ENCODE measurements at regions not wholly inside any gene's neighbourhood (a gene's known extent, or its start where the extent isn't known, plus 50 kb on each side); places are given as distances from the start of the nearest gene placed in this dataset.
A peak's percentile ranks its signal among the peaks of the same experiment; 100 is the strongest.

DNA sequence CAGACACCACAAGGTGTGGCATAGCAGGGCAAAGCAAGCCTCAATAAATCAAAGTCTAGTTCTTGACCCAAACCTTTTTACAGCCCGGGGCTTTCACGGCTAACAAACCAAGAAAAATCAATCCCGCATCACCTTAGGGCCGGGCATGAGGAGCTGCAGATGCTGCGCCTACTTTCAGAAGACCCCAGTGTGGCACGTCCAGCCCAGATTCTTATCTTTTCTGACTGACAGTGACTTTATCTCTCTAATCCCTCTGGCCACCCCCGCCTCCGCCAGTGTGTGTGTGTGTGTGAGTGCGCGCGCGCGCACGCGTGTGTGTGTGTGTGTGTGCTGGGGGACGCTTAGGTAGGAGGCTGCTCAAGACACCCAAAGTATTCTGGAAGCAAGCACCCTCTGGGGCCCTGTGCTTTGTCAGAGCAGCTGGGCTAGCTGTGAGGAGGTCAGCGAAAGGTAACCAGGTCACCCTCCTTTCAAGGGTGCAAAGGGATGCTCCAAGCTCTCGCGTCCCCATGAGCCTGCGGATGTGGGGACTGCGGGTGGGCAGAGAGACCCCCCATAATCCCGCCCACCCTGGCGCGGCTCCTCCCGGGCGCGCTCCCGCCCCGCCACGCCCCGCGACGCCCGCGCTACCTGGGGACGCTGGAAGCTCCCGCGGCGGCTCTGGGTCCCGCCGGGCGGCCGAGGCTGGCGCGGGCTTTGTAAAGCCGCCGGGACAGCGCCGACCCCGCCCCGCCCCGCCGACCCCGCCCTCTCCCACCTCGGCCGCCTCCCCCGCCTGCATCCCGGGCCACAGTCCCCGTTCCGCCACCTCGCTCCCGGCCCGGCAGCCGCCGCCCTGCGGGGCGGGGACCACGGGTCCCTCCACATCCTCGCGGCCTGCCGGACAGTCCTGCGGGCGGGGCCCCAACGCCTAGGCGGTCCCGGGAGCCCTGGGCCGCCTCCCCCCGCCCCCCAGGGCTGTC lies 57.1 kb upstream of the RHOBTB1 start:
- Histone ChIP-seq H3K9ac (ENCODE audit: low read length) (peak overlapping the region; percentile 19), H3K4me3 (ENCODE audit: low read length) (peak overlapping the region; percentile 79), H3K79me2 (ENCODE audit: low read length) (no peaks in the 10 kb centered on the region), H3K4me1 (ENCODE audit: insufficient read depth, low read length) (peaks cover 8% of the 10 kb centered on the region; the same call in 1 of the 2 replicates), H3F3A (ENCODE audit: low read length, unreplicated experiment) (no peaks in the 10 kb centered on the region), H3K9me3 (ENCODE audit: low read length) (no peaks in the 10 kb centered on the region), H3K9me2 (replicated peaks; ENCODE audit: low read length) (no peaks in the 10 kb centered on the region), H3K27ac (ENCODE audit: low read length) (no peak overlapping the region), H2AFZ (ENCODE audit: low read length) (peak overlapping the region; percentile 91), H4K20me1 (ENCODE audit: low read length) (no peaks in the 10 kb centered on the region), H3K4me2 (ENCODE audit: low read length) (peak overlapping the region; percentile 96), H3K36me3 (ENCODE audit: low read depth, low read length) (no peaks in the 10 kb centered on the region), H3K27me3 (ENCODE audit: low read length) (peaks cover 5% of the 10 kb centered on the region)
- ATAC-seq = peak; percentile 86
- ChIA-PET POLR2A (ENCODE audit: unreplicated experiment) (interaction anchor here (0.5 to 0.7 kb wide), 3 partner anchors 13 to 100 kb away, joined by 3 to 4 read pairs (median 4); no protein-coding TSS in a partner anchor), CTCF (no interaction called here)
- intact Hi-C loops (cut with micrococcal nuclease) = no loop called here
- TF ChIP-seq, protein P1, sequence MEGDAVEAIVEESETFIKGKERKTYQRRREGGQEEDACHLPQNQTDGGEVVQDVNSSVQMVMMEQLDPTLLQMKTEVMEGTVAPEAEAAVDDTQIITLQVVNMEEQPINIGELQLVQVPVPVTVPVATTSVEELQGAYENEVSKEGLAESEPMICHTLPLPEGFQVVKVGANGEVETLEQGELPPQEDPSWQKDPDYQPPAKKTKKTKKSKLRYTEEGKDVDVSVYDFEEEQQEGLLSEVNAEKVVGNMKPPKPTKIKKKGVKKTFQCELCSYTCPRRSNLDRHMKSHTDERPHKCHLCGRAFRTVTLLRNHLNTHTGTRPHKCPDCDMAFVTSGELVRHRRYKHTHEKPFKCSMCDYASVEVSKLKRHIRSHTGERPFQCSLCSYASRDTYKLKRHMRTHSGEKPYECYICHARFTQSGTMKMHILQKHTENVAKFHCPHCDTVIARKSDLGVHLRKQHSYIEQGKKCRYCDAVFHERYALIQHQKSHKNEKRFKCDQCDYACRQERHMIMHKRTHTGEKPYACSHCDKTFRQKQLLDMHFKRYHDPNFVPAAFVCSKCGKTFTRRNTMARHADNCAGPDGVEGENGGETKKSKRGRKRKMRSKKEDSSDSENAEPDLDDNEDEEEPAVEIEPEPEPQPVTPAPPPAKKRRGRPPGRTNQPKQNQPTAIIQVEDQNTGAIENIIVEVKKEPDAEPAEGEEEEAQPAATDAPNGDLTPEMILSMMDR (conservative IDR thresholded peaks at IDR 0.05; ENCODE audit: low read depth, low read length) = no peak
- no peak for TF ChIP-seq EZH2phosphoT487 (IDR thresholded peaks at IDR 0.05; ENCODE audit: borderline replicate concordance, low read length)
- no peak for TF ChIP-seq EZH2 (IDR thresholded peaks at IDR 0.05; ENCODE audit: low read length, unreplicated experiment)
- DNase-seq = peak; percentile 59
- no TSS peak for BruUV-seq (replicated peaks)

DNA sequence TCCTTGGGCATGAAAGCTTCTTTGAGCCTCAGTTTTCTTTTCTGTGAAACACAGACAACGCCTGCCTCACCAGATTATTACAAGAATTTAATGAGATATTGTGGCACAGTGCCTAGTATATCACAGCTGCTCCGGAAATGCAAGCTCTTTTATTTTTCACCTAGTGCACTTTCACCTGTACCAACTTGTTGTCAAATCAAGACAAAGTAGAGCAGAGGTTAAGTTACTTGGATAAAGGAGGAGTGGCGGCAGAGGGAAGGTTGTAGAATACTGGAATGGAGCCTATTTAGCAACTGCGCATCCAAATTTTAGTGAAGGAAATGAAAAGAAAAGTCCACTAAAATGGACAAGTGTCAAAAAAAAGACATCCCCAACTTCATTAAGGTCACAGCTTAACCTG lies 54.9 kb upstream of the RHOBTB1 start:
- no peak for DNase-seq
- Histone ChIP-seq H3K79me2 (ENCODE audit: low read length) (no peaks in the 10 kb centered on the region), H3K9ac (ENCODE audit: low read length) (no peak overlapping the region), H2AFZ (ENCODE audit: low read length) (no peak overlapping the region), H3K27me3 (ENCODE audit: low read length) (peaks cover 5% of the 10 kb centered on the region), H3K27ac (ENCODE audit: low read length) (no peak overlapping the region), H3K4me3 (ENCODE audit: low read length) (no peak overlapping the region), H3K9me3 (ENCODE audit: low read length) (no peaks in the 10 kb centered on the region), H3F3A (ENCODE audit: low read length, unreplicated experiment) (no peaks in the 10 kb centered on the region), H3K9me2 (replicated peaks; ENCODE audit: low read length) (no peaks in the 10 kb centered on the region), H4K20me1 (ENCODE audit: low read length) (no peaks in the 10 kb centered on the region), H3K4me1 (ENCODE audit: insufficient read depth, low read length) (peaks cover 8% of the 10 kb centered on the region; the same call in 1 of the 2 replicates), H3K4me2 (ENCODE audit: low read length) (no peak overlapping the region), H3K36me3 (ENCODE audit: low read depth, low read length) (no peaks in the 10 kb centered on the region)
- ChIA-PET CTCF (no interaction called here), POLR2A (ENCODE audit: unreplicated experiment) (interaction anchor here (0.6 kb wide), 1 partner anchor 191 kb away, joined by 22 read pairs; no protein-coding TSS in a partner anchor)
- intact Hi-C loops (cut with micrococcal nuclease) = no loop called here
- no peak for ATAC-seq
- no peak for TF ChIP-seq EZH2phosphoT487 (IDR thresholded peaks at IDR 0.05; ENCODE audit: borderline replicate concordance, low read length)
- BruUV-seq (replicated peaks) = no TSS peak

DNA sequence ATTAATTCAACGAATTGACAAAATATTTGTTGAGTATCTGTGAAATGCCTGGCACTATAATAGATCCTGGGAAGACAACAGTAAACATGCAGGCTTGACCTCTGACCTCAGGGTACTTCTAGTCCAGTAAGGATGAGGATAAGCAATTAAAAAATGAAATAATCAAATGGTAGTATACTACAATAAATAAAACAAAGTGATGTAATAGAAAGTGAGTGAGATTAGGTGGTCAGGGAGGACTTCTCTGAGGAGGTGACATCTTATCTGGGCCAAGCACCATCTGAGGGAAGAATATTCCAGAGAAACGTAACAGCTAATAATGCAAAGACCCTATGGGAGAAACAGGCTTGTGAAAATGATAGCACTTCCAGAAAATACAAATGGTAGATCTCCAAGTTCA lies 50.1 kb upstream of the RHOBTB1 start:
- Histone ChIP-seq H3K9me2 (replicated peaks; ENCODE audit: low read length) (no peaks in the 10 kb centered on the region), H4K20me1 (ENCODE audit: low read length) (no peaks in the 10 kb centered on the region), H3K4me2 (ENCODE audit: low read length) (no peak overlapping the region), H3F3A (ENCODE audit: low read length, unreplicated experiment) (no peaks in the 10 kb centered on the region), H3K4me3 (ENCODE audit: low read length) (no peak overlapping the region), H3K4me1 (ENCODE audit: insufficient read depth, low read length) (peaks cover 7% of the 10 kb centered on the region), H3K9me3 (ENCODE audit: low read length) (no peaks in the 10 kb centered on the region), H2AFZ (ENCODE audit: low read length) (no peak overlapping the region), H3K27ac (ENCODE audit: low read length) (no peak overlapping the region), H3K79me2 (ENCODE audit: low read length) (no peaks in the 10 kb centered on the region), H3K27me3 (ENCODE audit: low read length) (no peaks in the 10 kb centered on the region), H3K36me3 (ENCODE audit: low read depth, low read length) (no peaks in the 10 kb centered on the region), H3K9ac (ENCODE audit: low read length) (no peak overlapping the region)
- no TSS peak for BruUV-seq (replicated peaks)
- ATAC-seq (no peak), DNase-seq (no peak)
- CTCF ChIA-PET = no interaction called here
- intact Hi-C loops (cut with micrococcal nuclease) = no loop called here
- POLR2A ChIA-PET (ENCODE audit: unreplicated experiment) = no interaction called here
- TF ChIP-seq EZH2 (IDR thresholded peaks at IDR 0.05; ENCODE audit: low read length, unreplicated experiment) (no peak), EZH2phosphoT487 (IDR thresholded peaks at IDR 0.05; ENCODE audit: borderline replicate concordance, low read length) (no peak)
- TF ChIP-seq, protein P1 (conservative IDR thresholded peaks at IDR 0.05; ENCODE audit: low read depth, low read length) = no peak
